Tibial nerve (tissue), 4 donors: ENCODE measurements at regions not wholly inside any gene's neighbourhood (a gene's known extent, or its start where the extent isn't known, plus 50 kb on each side); places are given as distances from the start of the nearest gene placed in this dataset.

Experiments used
- DNase-seq, 2 donors: peaks; one replicate each; pipeline ENCODE4 v3.0.0-alpha.2; 2019; ENCODE audit warnings: low spot score in 2 of 2
- H3K27ac ChIP-seq, 4 donors: fragments of 200-600 bp; sonication (generic) in 3 of 4; one replicate each; pipeline ENCODE4 v1.5.1; 2017 to 2019; ENCODE audit warnings: mild to moderate bottlenecking in 1 of 4
- H3K27me3 ChIP-seq, 2 donors: fragments of 200-600 bp; sonication (generic) in 1 of 2; one replicate each; pipeline versions ENCODE4 v1.5.1 to v1.6.0; 2017 to 2019
- H3K36me3 ChIP-seq, 3 donors: fragments of 200-600 bp; sonication (generic); one replicate each; pipeline ENCODE4 v1.5.1; 2018 to 2019
- H3K4me1 ChIP-seq, 4 donors: fragments of 200-600 bp; sonication (generic) in 3 of 4; one replicate each; pipeline ENCODE4 v1.5.1; 2017 to 2019
- H3K4me3 ChIP-seq, 4 donors: fragments of 200-600 bp; sonication (generic) in 3 of 4; one replicate each; pipeline ENCODE4 v1.5.1; 2017 to 2019; ENCODE audit warnings: mild to moderate bottlenecking in 1 of 4, moderate library complexity in 1 of 4
- H3K9me3 ChIP-seq, 4 donors: fragments of 200-600 bp; sonication (generic) in 3 of 4; one replicate each; pipeline ENCODE4 v1.5.1; 2017 to 2019
- EP300 ChIP-seq, 2 donors: sonication (generic); formaldehyde crosslinking; IDR thresholded peaks; one replicate each; pipeline ENCODE4 v1.6.1; 2017; ENCODE audit warnings: antibody characterized with exemption in 2 of 2, mild to moderate bottlenecking in 1 of 2
- POLR2A ChIP-seq, 2 donors: fragments of 450-650 bp; IDR thresholded peaks; one replicate each; pipeline ENCODE4 v1.6.1; 2017; ENCODE audit warnings: antibody characterized with exemption in 2 of 2, mild to moderate bottlenecking in 2 of 2, moderate library complexity in 2 of 2
- WGBS, 2 donors: methylation state at CpG; one replicate each; pipeline ENCODE4 v1.1.5; 2018; 5-methylcytosine and 5-hydroxymethylcytosine counted together
- TF ChIP-seq, protein P1 (sequence below), 5 experiments: fragments of 200-600 bp in 3 of 5; fragments of 450-650 bp in 2 of 5; sonication (generic) in 3 of 5; IDR thresholded peaks; one replicate each; pipeline ENCODE4 v1.5.1; 2016 to 2019; ENCODE audit warnings: antibody characterized with exemption in 5 of 5, mild to moderate bottlenecking in 3 of 5, moderate library complexity in 2 of 5

DNA sequence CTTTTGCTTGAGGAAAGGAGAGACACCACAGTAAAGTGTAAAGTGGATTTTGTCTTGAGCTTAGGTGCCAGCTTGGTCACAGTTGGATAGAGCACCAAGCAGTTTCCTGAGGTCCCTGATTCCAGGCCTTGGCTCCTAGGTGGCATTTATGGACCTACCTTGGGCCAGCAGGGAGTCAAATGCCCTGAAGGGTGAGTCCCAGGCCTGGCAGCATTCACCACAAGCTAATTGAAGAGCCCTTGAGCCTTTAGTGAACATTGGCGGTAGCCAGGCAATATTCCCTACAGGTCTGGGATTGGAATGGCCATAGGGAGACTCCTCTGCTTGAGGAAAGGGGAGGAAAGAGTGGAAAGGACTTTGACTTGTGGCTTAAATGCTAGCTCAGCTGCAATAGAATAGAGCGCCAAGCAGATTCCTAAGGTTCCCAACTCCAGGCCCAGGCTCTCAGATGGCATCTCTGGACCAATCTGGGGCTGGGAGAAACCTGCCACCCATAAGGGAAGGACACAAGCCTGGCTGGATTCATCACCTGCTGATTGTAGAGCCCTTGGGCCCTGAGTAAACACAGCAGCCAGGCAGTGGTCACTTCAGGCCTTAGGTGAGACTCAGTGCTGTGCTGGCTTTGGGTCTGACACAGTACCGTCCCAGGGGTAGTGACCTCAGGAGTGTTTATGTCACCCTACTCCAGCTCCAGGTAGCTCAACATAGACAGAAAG lies 137.5 kb upstream of the OTOS start:
- no peak overlapping the region for H3K27ac ChIP-seq
- 96 to 100% methylated on average over 3 of the region's 3 CpGs for WGBS, 2 donors
- no peaks in the 10 kb centered on the region for H3K36me3 ChIP-seq
- H3K4me1 ChIP-seq = no peaks in the 10 kb centered on the region
- no peak for DNase-seq
- no peaks in the 10 kb centered on the region for H3K27me3 ChIP-seq
- TF ChIP-seq POLR2A (IDR thresholded peaks at IDR 0.05) (no peak), EP300 (IDR thresholded peaks at IDR 0.05) (no peak)
- TF ChIP-seq, protein P1, sequence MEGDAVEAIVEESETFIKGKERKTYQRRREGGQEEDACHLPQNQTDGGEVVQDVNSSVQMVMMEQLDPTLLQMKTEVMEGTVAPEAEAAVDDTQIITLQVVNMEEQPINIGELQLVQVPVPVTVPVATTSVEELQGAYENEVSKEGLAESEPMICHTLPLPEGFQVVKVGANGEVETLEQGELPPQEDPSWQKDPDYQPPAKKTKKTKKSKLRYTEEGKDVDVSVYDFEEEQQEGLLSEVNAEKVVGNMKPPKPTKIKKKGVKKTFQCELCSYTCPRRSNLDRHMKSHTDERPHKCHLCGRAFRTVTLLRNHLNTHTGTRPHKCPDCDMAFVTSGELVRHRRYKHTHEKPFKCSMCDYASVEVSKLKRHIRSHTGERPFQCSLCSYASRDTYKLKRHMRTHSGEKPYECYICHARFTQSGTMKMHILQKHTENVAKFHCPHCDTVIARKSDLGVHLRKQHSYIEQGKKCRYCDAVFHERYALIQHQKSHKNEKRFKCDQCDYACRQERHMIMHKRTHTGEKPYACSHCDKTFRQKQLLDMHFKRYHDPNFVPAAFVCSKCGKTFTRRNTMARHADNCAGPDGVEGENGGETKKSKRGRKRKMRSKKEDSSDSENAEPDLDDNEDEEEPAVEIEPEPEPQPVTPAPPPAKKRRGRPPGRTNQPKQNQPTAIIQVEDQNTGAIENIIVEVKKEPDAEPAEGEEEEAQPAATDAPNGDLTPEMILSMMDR (IDR thresholded peaks at IDR 0.05) = no peak
- H3K4me3 ChIP-seq = no peak overlapping the region
- H3K9me3 ChIP-seq = no peaks in the 10 kb centered on the region

- TF ChIP-seq POLR2A (IDR thresholded peaks at IDR 0.05) (no peak), EP300 (IDR thresholded peaks at IDR 0.05) (no peak)
- TF ChIP-seq, protein P1 (IDR thresholded peaks at IDR 0.05) = no peak
- no peak for DNase-seq
- no peaks in the 10 kb centered on the region for H3K36me3 ChIP-seq
- no peaks in the 10 kb centered on the region for H3K9me3 ChIP-seq
- H3K4me1 ChIP-seq = no peaks in the 10 kb centered on the region
- H3K4me3 ChIP-seq = no peak overlapping the region
- no peaks in the 10 kb centered on the region for H3K27me3 ChIP-seq
- H3K27ac ChIP-seq = no peak overlapping the region
Observed at GRCh38 chr2:240278661-240279060, 138.2 kb upstream of the OTOS start.

- DNase-seq = no peak
- Histone ChIP-seq H3K4me1 (no peaks in the 10 kb centered on the region), H3K9me3 (no peaks in the 10 kb centered on the region), H3K27me3 (no peaks in the 10 kb centered on the region), H3K4me3 (no peak overlapping the region), H3K27ac (no peak overlapping the region), H3K36me3 (no peaks in the 10 kb centered on the region)
- TF ChIP-seq EP300 (IDR thresholded peaks at IDR 0.05) (no peak), POLR2A (IDR thresholded peaks at IDR 0.05) (no peak)
- TF ChIP-seq, protein P1 (IDR thresholded peaks at IDR 0.05) = no peak
- WGBS, 2 donors = 42 to 68% methylated on average over 2 of the region's 2 CpGs
Observed at GRCh38 chr2:240280621-240281020, 140.2 kb upstream of the OTOS start.

- no peak overlapping the region for H3K27ac ChIP-seq
Observed at GRCh38 chr2:240284503-240285259, 144.2 kb upstream of the OTOS start.

More at GRCh38 chr2:240284503-240285259, 144.2 kb upstream of the OTOS start:
- WGBS, 2 donors = 83 to 92% methylated on average over 12 to 13 of the region's 13 CpGs
- Histone ChIP-seq H3K27me3 (no peaks in the 10 kb centered on the region), H3K36me3 (no peaks in the 10 kb centered on the region), H3K4me3 (no peak overlapping the region), H3K9me3 (no peaks in the 10 kb centered on the region), H3K4me1 (no peaks in the 10 kb centered on the region)
- no peak for TF ChIP-seq EP300 (IDR thresholded peaks at IDR 0.05)
- TF ChIP-seq POLR2A (IDR thresholded peaks at IDR 0.05) = no peak
- TF ChIP-seq, protein P1 (IDR thresholded peaks at IDR 0.05) = no peak
- no peak for DNase-seq
